Endothelial cell of umbilical vein (primary cell): ENCODE measurements at regions not wholly inside any gene's neighbourhood (a gene's known extent, or its start where the extent isn't known, plus 50 kb on each side); places are given as distances from the start of the nearest gene placed in this dataset.
"Not testable (repeated sequence)": the region's sequence is repeated elsewhere in the genome, so short reads cannot be mapped to it uniquely, and the experiment has no call there.

ENCODE experiments used
- CTCF ChIP-seq, 2 donors: IDR thresholded peaks; 1 replicate in 1 of 2; 2 replicates in 1 of 2; pipeline ENCODE4 v1.5.1; 2011; ENCODE audit warnings: low read length in 2 of 2, mild to moderate bottlenecking in 2 of 2, moderate library complexity in 2 of 2, control low read depth in 1 of 2, inconsistent platforms in 1 of 2, low read depth in 1 of 2; ENCODE audit not compliant: insufficient read depth in 1 of 2; ENCODE audit errors: extremely low read depth in 1 of 2
- EZH2 ChIP-seq: IDR thresholded peaks from 2 replicates; pipeline ENCODE4 v1.6.1; 2012; ENCODE audit warnings: borderline replicate concordance, low read depth, mild to moderate bottlenecking, moderate library complexity, low read length, inconsistent platforms; ENCODE audit not compliant: severe bottlenecking

- TF ChIP-seq EZH2; CTCF (IDR thresholded peaks at IDR 0.05; ENCODE audit: extremely low read depth in 1 of 2, insufficient read depth in 1 of 2, low read depth in 1 of 2, low read length in 2 of 2): not testable (repeated sequence)
Measured at GRCh38 chr21:6080941-6081655, 4440.3 kb upstream of the TPTE start.
